DMS153 treated with DMSO at 0.1 percent for 48 hours (cell line): ENCODE measurements at regions not wholly inside any gene's neighbourhood (a gene's known extent, or its start where the extent isn't known, plus 50 kb on each side); places are given as distances from the start of the nearest gene placed in this dataset.

ENCODE experiments used
- DNase-seq: peaks from one replicate; lab custom pipeline; 2025; ENCODE audit not compliant: unreplicated experiment; lab: John Stamatoyannopoulos, UW

- DNase-seq: no peak
Observed at GRCh38 chr13:27367570-27367969, 56.8 kb upstream of the GTF3A start.

- DNase-seq: no peak
Observed at GRCh38 chr13:27370305-27370872, 54.0 kb upstream of the GTF3A start.

GRCh38 chr13:27371932-27372331 is 52.5 kb upstream of the GTF3A start:
- peak; percentile 35 for DNase-seq

- peak; percentile 83 for DNase-seq
Observed at GRCh38 chr13:27372896-27373295, 51.5 kb upstream of the GTF3A start.

GRCh38 chr13:27374126-27374613 is 50.2 kb upstream of the GTF3A start:
- DNase-seq: no peak
